ENCODE measurements at regions not wholly inside any gene's neighbourhood (a gene's known extent, or its start where the extent isn't known, plus 50 kb on each side); places are given as distances from the start of the nearest gene placed in this dataset.

- no peak for DNase-seq (ENCODE audit: extremely low read depth in 1 of 2, low read depth in 1 of 2)
These were observed 351.9 kb upstream of the SALL3 start for GRCh38 chr18:78627551-78628346.

DNA sequence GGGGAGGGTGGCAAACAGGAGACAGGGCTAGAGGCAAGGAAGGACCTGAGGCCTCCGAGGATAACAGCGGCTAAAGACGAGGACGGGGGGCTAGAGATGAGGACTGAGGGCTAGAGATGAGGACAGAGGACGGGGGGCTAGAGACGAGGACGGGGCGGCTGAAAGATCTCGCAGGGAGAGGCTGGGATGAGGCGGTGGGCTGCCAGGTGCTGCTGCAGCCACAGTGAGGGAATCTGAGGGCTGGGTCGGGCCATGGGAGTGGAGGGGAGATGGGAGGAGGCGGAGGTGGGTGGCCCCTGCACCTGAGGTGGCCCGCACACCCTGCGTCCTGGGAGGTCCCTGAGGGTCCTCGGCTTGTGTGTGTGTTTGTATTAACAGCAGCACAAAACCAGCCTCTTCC lies 350.2 kb upstream of the SALL3 start:
- DNase-seq (ENCODE audit: extremely low read depth in 1 of 2, low read depth in 1 of 2) = no peak

DNA sequence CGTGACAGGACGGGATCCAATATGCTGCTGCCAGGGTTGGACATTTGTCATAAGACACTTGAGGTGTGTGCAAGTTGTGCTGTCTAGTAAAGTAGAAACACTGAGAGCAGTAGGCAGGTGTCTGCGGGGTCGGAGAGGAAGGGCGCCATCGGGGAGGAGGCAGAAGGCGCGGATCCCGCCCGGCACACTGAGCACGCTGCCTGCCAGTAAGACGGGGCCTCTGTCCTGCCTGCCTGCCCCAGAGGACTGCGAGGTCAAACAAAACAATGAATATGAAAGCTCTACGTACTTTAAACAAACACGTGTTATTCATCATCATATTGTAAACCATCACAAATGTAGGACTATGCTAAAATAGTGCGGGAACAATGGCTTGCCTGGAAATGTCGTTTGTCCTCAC lies 349.3 kb upstream of the SALL3 start:
- no peak for DNase-seq (ENCODE audit: extremely low read depth in 1 of 2, low read depth in 1 of 2)

- DNase-seq (ENCODE audit: extremely low read depth in 1 of 2, low read depth in 1 of 2) = no peak
These were observed 348.6 kb upstream of the SALL3 start for GRCh38 chr18:78630981-78631510.

- DNase-seq (ENCODE audit: extremely low read depth in 1 of 2, low read depth in 1 of 2) = no peak
These were observed 347.5 kb upstream of the SALL3 start for GRCh38 chr18:78632111-78632541.

GRCh38 chr18:78634061-78634696 lies 345.4 kb upstream of the SALL3 start:
- DNase-seq (ENCODE audit: extremely low read depth in 1 of 2, low read depth in 1 of 2) = no peak

DNA sequence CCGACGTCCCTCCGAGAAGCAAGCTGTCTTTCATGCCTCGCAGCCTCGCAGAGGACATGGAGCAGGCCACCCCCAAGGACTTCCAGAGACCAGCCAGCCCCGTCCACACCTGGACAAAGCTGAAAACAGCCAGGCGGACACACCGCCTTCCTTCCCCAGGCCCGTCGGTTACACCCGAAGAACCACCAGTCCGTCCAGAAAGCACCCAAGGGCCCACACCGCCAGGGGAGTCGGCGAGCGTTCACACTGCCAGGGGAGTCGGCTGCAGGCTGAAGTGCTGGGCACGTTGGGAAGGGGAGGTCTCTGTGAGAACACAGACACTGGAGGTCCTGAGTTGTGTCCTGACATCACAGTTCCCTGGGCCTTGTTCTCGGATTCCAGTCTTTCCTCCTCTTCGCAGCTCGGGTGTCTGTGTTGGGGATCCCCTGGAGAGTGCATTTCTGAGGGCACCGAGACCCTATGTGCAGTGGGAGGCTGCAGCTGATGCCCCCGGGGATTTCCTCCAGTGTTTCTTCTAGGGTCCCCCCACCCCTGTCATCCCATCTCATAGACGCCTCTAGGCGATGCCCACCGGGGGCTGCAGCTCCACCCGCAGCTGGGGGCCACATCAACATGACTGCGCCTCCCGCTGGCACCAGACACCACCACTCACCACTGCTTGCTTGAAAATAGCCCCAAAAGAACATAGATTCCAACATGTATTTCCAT lies 344.4 kb upstream of the SALL3 start:
- DNase-seq (ENCODE audit: extremely low read depth in 1 of 2, low read depth in 1 of 2) = no peak

- no peak for DNase-seq (ENCODE audit: extremely low read depth in 1 of 2, low read depth in 1 of 2)
These were observed 343.4 kb upstream of the SALL3 start for GRCh38 chr18:78636260-78636659.

DNA sequence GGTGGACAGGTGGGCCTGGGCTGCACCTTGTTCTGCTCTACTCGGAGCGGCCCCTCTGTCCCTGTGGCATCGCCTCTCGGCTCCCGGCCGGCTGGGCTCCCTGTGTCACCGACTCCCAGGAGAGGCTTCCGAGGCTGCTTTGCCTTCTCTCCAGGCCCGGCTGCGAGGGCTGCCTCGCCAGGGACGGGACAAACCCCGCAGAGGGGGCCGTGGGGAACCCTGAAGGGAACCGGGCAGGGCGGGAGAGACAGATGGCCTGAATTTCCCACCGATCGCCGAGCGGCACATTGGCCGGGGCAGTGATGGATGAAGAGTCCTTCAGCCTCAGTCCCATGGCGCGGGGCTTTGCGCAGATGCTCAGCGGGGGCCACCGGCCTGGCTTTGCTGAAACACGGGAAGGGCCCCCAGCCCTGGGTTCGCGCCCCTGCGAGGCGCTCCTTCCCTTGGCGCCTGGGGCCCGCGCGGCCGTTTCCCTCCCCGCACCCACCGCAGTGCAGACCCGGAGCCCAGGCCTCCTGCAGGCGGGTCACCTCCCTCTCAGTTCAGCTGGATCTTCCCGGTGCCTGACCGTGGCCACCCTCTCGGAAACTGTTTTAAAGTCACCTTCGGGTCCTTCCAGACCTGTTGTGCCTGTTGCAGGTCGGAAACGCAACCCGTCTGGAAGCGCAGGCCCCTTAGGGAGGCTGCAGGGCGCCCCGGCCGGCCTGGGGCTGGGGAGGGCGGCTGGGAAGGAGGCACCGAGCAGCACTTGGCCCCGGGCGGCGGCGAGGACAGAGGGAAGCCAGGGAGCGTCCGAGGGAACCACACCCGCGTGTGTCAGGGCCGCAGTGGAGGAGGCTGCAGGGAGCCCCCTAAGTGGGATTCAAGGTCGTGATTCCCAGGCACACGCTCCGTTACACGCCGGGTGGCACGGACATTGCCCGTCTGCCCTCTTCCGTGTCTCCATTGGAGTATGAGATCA lies 341.9 kb upstream of the SALL3 start:
- no peak for DNase-seq (ENCODE audit: extremely low read depth in 1 of 2, low read depth in 1 of 2)

DNA sequence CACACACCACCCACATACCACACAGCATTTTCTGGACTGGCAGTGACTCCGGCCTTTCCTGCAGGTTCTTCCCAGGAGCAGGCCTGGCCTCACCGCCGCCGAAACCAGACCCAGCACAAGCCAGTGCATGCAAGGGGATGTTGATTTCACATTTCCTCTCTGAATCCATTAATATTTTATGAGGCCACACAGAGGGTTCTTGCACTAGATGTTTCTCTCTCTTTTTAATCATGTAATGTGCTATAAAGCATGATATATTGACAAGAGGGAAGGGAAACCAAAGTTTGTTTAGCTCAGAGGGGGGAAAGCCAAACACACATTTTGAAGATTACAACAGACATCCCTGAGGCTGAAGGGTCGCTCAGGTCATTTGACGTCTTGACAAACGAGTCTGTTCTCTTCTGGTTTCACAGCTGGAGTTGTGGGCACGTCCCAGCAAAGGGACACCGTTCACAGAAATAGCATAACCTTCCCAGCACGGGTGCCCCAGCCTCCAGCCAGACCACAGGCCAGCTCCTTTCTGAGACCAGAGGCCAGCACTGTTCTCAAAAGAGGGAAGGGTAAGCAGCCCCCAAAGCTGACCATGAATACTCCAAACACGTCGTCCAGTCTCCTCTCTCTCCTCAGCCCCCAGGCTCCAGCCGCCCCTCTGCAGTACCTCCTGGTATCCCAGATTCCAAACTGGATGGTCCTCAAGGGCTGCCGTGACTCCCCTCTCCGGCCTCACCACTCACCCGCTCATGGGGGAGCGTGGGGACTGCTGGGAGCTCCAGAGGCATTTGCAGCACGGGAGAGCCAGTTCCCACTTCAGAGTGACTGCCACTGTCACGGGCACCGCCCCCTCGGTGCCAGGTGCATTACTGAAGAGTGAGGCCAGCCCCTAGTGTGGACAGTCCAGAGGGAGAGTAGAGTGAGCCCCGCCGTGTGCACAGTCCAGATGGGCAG lies 340.3 kb upstream of the SALL3 start:
- DNase-seq (ENCODE audit: extremely low read depth in 1 of 2, low read depth in 1 of 2) = no peak

DNA sequence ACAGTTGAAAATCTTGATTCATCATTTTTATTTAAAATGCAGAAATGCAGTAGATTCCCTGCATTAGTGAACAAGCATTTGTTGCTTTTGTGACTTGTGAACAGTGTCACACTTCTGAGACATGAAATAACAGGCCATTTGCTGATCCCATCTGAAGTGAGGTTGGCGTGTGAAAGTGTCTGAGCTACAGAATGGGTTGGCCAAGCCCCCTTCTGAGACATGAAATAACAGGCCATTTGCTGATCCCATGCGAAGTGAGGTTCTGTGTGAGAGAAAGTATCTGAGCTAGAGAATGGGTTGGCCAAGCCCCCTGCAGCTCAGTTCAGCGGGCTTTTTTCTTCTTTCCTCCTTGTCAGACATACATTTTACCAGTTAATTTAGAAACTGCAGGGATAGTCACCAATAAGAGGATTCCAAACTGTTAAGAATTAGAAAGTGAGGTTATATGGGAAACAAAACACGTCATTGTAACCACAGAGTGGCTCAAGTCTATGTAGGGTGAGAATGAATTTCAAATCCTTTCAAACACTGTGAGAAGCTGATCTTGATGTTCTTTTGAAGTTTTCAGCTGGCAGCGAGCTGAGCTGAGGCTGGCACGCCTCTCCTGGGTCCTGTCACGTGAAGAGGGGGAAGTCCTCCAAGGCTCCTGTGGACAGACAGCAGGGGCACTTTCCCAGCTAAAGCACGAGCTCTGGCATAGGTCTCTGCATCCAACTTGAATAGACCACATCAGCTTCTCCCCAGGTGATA lies 339.2 kb upstream of the SALL3 start:
- DNase-seq (ENCODE audit: extremely low read depth in 1 of 2, low read depth in 1 of 2) = no peak

DNA sequence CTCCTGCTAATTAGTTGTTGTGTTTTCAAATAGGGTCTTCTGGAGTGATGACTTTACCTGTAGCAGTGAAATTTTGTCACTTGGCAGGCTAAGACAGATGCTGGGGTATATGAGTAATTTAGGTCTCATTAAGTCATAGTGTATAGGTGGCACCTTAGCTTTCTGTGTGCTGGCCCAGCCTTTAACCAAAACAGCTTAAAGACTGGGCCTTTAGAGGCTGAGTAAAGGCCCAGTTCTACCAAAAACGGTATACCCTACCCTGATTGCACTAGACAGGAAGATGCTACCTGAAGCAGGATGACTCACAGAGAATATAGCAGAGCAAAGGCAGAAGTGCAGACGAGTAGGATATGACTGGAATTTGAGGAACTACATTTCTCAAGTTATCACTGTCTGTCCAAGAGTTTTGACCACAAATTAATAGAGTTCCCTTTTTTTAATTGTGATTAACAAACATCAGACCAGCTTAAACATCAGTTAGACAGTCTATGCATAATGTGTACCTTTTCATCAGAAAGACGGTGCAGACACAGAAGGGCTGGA lies 337.9 kb upstream of the SALL3 start:
- no peak for DNase-seq (ENCODE audit: extremely low read depth in 1 of 2, low read depth in 1 of 2)

- no peak for DNase-seq (ENCODE audit: extremely low read depth in 1 of 2, low read depth in 1 of 2)
These were observed 337.2 kb upstream of the SALL3 start for GRCh38 chr18:78642296-78642951.

DNA sequence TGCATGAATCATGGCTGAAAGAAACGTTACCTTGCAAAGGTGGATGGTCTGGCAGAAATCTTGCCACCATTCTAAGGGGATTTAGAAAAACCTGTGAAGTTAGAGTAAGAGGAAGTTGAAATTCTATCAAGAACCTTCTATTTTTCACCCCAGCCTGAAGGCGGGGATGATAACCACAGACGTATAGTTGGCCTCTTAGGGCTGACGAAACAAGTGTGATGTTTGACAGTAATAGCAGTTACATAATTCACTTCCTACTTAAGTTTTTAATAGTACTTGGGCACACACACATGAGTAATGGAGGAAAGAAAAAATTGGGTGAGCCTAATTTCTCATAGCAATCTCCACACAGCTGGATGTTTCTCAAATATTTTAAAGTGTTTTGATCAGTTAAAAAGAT lies 336.6 kb upstream of the SALL3 start:
- DNase-seq (ENCODE audit: extremely low read depth in 1 of 2, low read depth in 1 of 2) = no peak

DNA sequence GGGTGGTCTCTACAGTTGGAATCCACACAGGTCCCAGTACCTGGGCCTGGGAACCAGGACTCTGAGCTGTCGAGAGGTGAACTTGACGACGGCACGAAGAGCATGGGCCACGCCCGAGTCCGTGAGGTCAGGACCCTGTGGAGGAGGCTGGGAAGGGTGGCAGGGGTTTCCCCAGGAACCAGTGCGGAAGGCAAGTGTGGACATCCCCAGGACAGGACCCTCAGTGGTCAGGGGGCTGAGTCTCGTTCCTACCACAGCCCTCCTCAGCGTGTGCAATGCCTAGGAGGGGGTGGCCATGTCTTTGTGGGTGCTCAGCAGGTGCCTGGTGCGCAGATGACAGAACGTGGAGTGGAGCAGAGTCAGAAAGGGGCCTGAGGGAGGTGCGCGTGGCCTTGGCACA lies 335.6 kb upstream of the SALL3 start:
- no peak for DNase-seq (ENCODE audit: extremely low read depth in 1 of 2, low read depth in 1 of 2)

GRCh38 chr18:78645216-78645615 lies 334.4 kb upstream of the SALL3 start:
- DNase-seq (ENCODE audit: extremely low read depth in 1 of 2, low read depth in 1 of 2) = no peak

DNA sequence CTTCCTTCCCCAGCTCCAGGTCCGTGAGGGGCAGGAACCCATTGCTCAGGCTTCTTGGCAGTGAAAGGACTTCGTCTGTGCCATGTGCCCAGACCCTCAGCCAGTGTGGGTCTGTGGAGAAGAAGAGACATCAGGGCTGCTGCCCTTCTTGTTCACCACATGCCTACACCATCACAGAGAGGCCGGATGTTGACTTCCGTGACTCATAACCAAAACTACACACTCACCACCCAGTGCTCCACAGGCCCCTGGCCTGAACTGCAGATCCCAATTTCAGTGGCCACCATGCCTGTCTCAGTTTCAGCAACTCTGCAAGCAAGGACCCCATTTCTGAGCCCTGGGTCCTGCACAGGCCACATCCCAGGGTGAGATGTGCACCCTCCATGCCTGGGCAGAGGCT lies 332.6 kb upstream of the SALL3 start:
- no peak for DNase-seq (ENCODE audit: extremely low read depth in 1 of 2, low read depth in 1 of 2)

DNA sequence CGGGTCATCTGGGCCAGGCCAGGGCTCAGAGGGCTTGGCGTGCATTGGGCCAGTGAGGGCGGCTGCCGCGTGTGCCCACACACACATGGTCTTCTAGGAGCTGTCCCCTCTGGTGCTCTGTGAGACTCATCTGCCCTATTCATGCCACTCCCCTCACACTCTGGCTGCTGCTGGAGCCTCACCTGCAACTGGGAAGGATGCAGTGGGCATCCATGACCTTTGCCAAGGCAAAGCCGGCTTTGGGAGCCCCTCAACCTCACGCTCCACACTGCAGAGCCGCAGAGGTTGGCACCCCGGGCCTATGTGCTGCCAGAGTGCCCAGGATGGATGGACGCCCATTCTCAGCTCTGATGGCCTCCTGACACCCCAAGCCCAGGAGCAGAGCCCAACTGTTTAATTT lies 330.2 kb upstream of the SALL3 start:
- DNase-seq (ENCODE audit: extremely low read depth in 1 of 2, low read depth in 1 of 2) = no peak

All from activated CD8-positive, alpha-beta memory T cell treated with anti-CD3 and anti-CD28 coated beads for 1 hour (primary cell).